IMR-90 (cell line): ENCODE measurements at regions not wholly inside any gene's neighbourhood (a gene's known extent, or its start where the extent isn't known, plus 50 kb on each side); places are given as distances from the start of the nearest gene placed in this dataset.
A peak's percentile ranks its signal among the peaks of the same experiment; 100 is the strongest.

ENCODE experiments used
- ATAC-seq: fragments of 200-7000 bp; cut with Tn5 transposase; 2 replicates; pipeline ENCODE4 v1.9.1; 2020; ENCODE audit warnings: low read depth, mild to moderate bottlenecking, moderate library complexity
- BruUV-seq: library from RNA; stranded (reverse); fragments of 400-500 nt; replicated peaks from 2 replicates; lab custom pipeline; 2021; lab: Mats Ljungman, UMichigan
- CTCF ChIA-PET: fragments of 300-600 bp; formaldehyde crosslinking; extraction: SDS; loops from one replicate; lab custom pipeline; 2021; ENCODE audit warnings: antibody characterized with exemption; lab: Yijun Ruan, JAX
- POLR2A ChIA-PET: fragments of 300-600 bp; sonication (Branson Sonifier 250); formaldehyde crosslinking; loops from one replicate; lab custom pipeline; 2022; ENCODE audit warnings: antibody characterized with exemption; ENCODE audit not compliant: unreplicated experiment; lab: Charles Lee
- DNase-seq: peaks from one replicate; pipeline ENCODE4 v3.0.0; 2013
- H2AFZ ChIP-seq: replicated peaks from 2 replicates; pipeline ENCODE3; 2013; ENCODE audit warnings: low read length, mild to moderate bottlenecking; ENCODE audit not compliant: poor library complexity
- H2AK5ac ChIP-seq: 2 replicates; pipeline ENCODE4 v1.6.1; 2013; ENCODE audit warnings: low read depth, low read length, inconsistent platforms
- H2AK9ac ChIP-seq: replicated peaks from 2 replicates; pipeline ENCODE3; 2013; ENCODE audit warnings: mild to moderate bottlenecking, low read depth, low read length, moderate library complexity; ENCODE audit not compliant: poor library complexity
- H2BK120ac ChIP-seq: 2 replicates; pipeline ENCODE4 v1.6.1; 2013; ENCODE audit warnings: low read depth, low read length, inconsistent platforms
- H2BK15ac ChIP-seq: 3 replicates; pipeline ENCODE4 v1.6.1; 2013; ENCODE audit warnings: low read depth, low read length, inconsistent platforms
- H2BK20ac ChIP-seq: 2 replicates; pipeline ENCODE4 v1.6.1; 2013; ENCODE audit warnings: low read depth, mild to moderate bottlenecking, inconsistent platforms, low read length, moderate library complexity
- H2BK5ac ChIP-seq: 2 replicates; pipeline ENCODE4 v1.6.1; 2013; ENCODE audit warnings: mild to moderate bottlenecking, low read depth, low read length, inconsistent platforms; ENCODE audit not compliant: poor library complexity, severe bottlenecking
- H3K14ac ChIP-seq: replicated peaks from 2 replicates; pipeline ENCODE4 v1.6.1; 2013; ENCODE audit warnings: low read depth, low read length, inconsistent platforms
- H3K18ac ChIP-seq: 2 replicates; pipeline ENCODE4 v1.6.1; 2013; ENCODE audit warnings: low read depth, low read length, control low read depth
- H3K23ac ChIP-seq: 2 replicates; pipeline ENCODE4 v1.6.1; 2013; ENCODE audit warnings: low read depth, low read length, inconsistent platforms
- H3K27ac ChIP-seq: 2 replicates; pipeline ENCODE4 v1.5.1; 2013; ENCODE audit warnings: mild to moderate bottlenecking, control low read depth, low read length; ENCODE audit not compliant: insufficient read depth
- H3K27me3 ChIP-seq: 2 replicates; pipeline ENCODE4 v1.6.1; 2013; ENCODE audit warnings: low read length; ENCODE audit not compliant: control insufficient read depth, insufficient read depth
- H3K36me3 ChIP-seq: 2 replicates; pipeline ENCODE4 v1.6.1; 2013; ENCODE audit warnings: low read length, mixed read lengths; ENCODE audit not compliant: control insufficient read depth, insufficient read depth
- H3K4ac ChIP-seq: 2 replicates; pipeline ENCODE4 v1.6.1; 2013; ENCODE audit warnings: low read depth, low read length, inconsistent platforms
- H3K4me1 ChIP-seq: 2 replicates; pipeline ENCODE4 v1.6.1; 2013; ENCODE audit warnings: low read length, mixed read lengths; ENCODE audit not compliant: control insufficient read depth, insufficient read depth
- H3K4me2 ChIP-seq: 2 replicates; pipeline ENCODE4 v1.6.1; 2013; ENCODE audit warnings: low read depth, mild to moderate bottlenecking, control low read depth, low read length, moderate library complexity
- H3K4me3 ChIP-seq: 2 replicates; pipeline ENCODE4 v1.5.1; 2013; ENCODE audit warnings: low read depth, mild to moderate bottlenecking, control low read depth, low read length, moderate library complexity; ENCODE audit not compliant: insufficient read depth
- H3K56ac ChIP-seq: 2 replicates; pipeline ENCODE4 v1.6.1; 2013; ENCODE audit warnings: low read length, inconsistent platforms; ENCODE audit not compliant: insufficient read depth; ENCODE audit errors: extremely low read depth
- H3K79me1 ChIP-seq, 2 experiments: 2 replicates each; pipeline ENCODE4 v1.6.1; 2013; ENCODE audit warnings: low read length in 2 of 2, inconsistent platforms in 1 of 2, low read depth in 1 of 2
- H3K9ac ChIP-seq: 2 replicates; pipeline ENCODE4 v1.6.1; 2013; ENCODE audit warnings: low read depth, low read length, control low read depth
- H3K9me1 ChIP-seq: 2 replicates; pipeline ENCODE4 v1.6.1; 2013; ENCODE audit warnings: low read length, inconsistent platforms; ENCODE audit not compliant: insufficient read depth
- H3K9me3 ChIP-seq: 2 replicates; pipeline ENCODE4 v1.6.1; 2013; ENCODE audit warnings: low read length; ENCODE audit not compliant: control insufficient read depth, insufficient read depth
- H4K20me1 ChIP-seq: 2 replicates; pipeline ENCODE4 v1.6.1; 2013; ENCODE audit warnings: low read length, inconsistent platforms; ENCODE audit not compliant: insufficient read depth
- H4K5ac ChIP-seq: 2 replicates; pipeline ENCODE4 v1.6.1; 2013; ENCODE audit warnings: mild to moderate bottlenecking, low read depth, low read length, control low read depth
- H4K8ac ChIP-seq, 2 experiments: 2 replicates each; pipeline ENCODE4 v1.6.1; 2013; ENCODE audit warnings: low read depth in 2 of 2, low read length in 2 of 2, control low read depth in 1 of 2, inconsistent platforms in 1 of 2
- H4K91ac ChIP-seq: 2 replicates; pipeline ENCODE4 v1.6.1; 2013; ENCODE audit warnings: low read depth, low read length, inconsistent platforms; ENCODE audit not compliant: insufficient read depth
- BHLHE40 ChIP-seq: fragments of 150-350 bp; IDR thresholded peaks from 2 replicates; pipeline ENCODE4 v1.6.1; 2016; ENCODE audit warnings: mild to moderate bottlenecking, low read depth, low read length
- CEBPB ChIP-seq: IDR thresholded peaks from 2 replicates; pipeline ENCODE4 v1.6.1; 2012; ENCODE audit warnings: low read depth, low read length, improper control_type of control experiment
- CHD1 ChIP-seq: IDR thresholded peaks from 2 replicates; pipeline ENCODE4 v1.6.1; 2012; ENCODE audit warnings: low read depth, low read length, improper control_type of control experiment
- FOS ChIP-seq: fragments of 150-350 bp; IDR thresholded peaks from 2 replicates; pipeline ENCODE4 v1.6.1; 2016; ENCODE audit warnings: low read depth, low read length
- MAZ ChIP-seq: IDR thresholded peaks from 2 replicates; pipeline ENCODE4 v1.6.1; 2012; ENCODE audit warnings: low read depth, mild to moderate bottlenecking, low read length, improper control_type of control experiment, moderate library complexity, borderline replicate concordance
- MXI1 ChIP-seq: IDR thresholded peaks from 2 replicates; pipeline ENCODE4 v1.6.1; 2012; ENCODE audit warnings: low read depth, mild to moderate bottlenecking, low read length, moderate library complexity, borderline replicate concordance
- NFE2L2 ChIP-seq: fragments of 150-350 bp; IDR thresholded peaks from 2 replicates; pipeline ENCODE4 v1.6.1; 2016; ENCODE audit warnings: low read depth, mild to moderate bottlenecking, low read length
- POLR2A ChIP-seq: IDR thresholded peaks from 2 replicates; pipeline ENCODE4 v1.6.1; 2012; ENCODE audit warnings: mild to moderate bottlenecking, low read depth, low read length
- RAD21 ChIP-seq: IDR thresholded peaks from 2 replicates; pipeline ENCODE4 v1.6.1; 2012; ENCODE audit warnings: low read length, improper control_type of control experiment
- RCOR1 ChIP-seq: IDR thresholded peaks from 2 replicates; pipeline ENCODE4 v1.6.1; 2012; ENCODE audit warnings: mild to moderate bottlenecking, low read length, improper control_type of control experiment; ENCODE audit not compliant: insufficient replicate concordance
- RFX5 ChIP-seq: IDR thresholded peaks from 2 replicates; pipeline ENCODE4 v1.8.0; 2012; ENCODE audit warnings: low read depth, mild to moderate bottlenecking, low read length, moderate library complexity
- SMC3 ChIP-seq: fragments of 150-350 bp; IDR thresholded peaks from 2 replicates; pipeline ENCODE4 v1.6.1; 2016; ENCODE audit warnings: low read depth, mild to moderate bottlenecking, antibody characterized with exemption, low read length, moderate library complexity
- WGBS, 2 experiments: methylation state at CpG; one replicate each; pipeline versions ENCODE4 v1.1.5 to v1.1.7; 2013; ENCODE audit warnings: missing lambda C conversion rate in 2 of 2; ENCODE audit not compliant: insufficient read length in 1 of 2; ENCODE audit errors: extremely low coverage in 2 of 2; 5-methylcytosine and 5-hydroxymethylcytosine counted together
- dilution Hi-C: fragments of 300-500 bp; cut with HindIII; formaldehyde crosslinking; loops from one replicate; pipeline ENCODE4 v1.14.3; 2018; ENCODE audit warnings: low sequenced_read_pairs; ENCODE audit not compliant: unreplicated experiment
- in situ Hi-C: fragments of 300-500 bp; cut with MboI; formaldehyde crosslinking; loops from 3 replicates; pipeline ENCODE4 v1.14.3; 2019; ENCODE audit warnings: low sequenced_read_pairs, inconsistent platforms, mixed read lengths
- intact Hi-C: fragments of 100-400 bp; cut with micrococcal nuclease; formaldehyde crosslinking; loops from 2 replicates; pipeline ENCODE4 v1.10.0; 2022
- TF ChIP-seq, protein P1 (sequence below): fragments of 150-350 bp; IDR thresholded peaks from 2 replicates; pipeline ENCODE4 v1.6.1; 2017; ENCODE audit warnings: mild to moderate bottlenecking, antibody characterized with exemption, low read length, low read depth
- TF ChIP-seq, protein P2 (sequence below): fragments of 150-350 bp; IDR thresholded peaks from 2 replicates; pipeline ENCODE4 v1.6.1; 2016; ENCODE audit warnings: low read depth, mild to moderate bottlenecking, low read length, moderate library complexity, borderline replicate concordance
- TF ChIP-seq, protein P3 (sequence below): conservative IDR thresholded peaks from 2 replicates; pipeline ENCODE4 v1.5.1; 2012; ENCODE audit warnings: mild to moderate bottlenecking, low read depth, low read length, improper control_type of control experiment

- Histone ChIP-seq H3K18ac (peak overlapping the region; percentile 26; the same call in 1 of the 2 replicates), H3K4me2 (no peak overlapping the region), H2AK5ac (peak overlapping the region; percentile 81), H3K4me1 (peaks cover 41% of the 10 kb centered on the region), H2AK9ac (peak overlapping the region; percentile 93), H3K27me3 (no peaks in the 10 kb centered on the region), H3K79me1 (peaks cover 26 to 75% of the 10 kb centered on the region in 2 experiments), H3K4ac (peak overlapping the region; percentile 71), H3K27ac (peak overlapping the region; percentile 58), H4K8ac (peak overlapping the region; percentile 17 to 83; a peak in 3 of 4 replicates), H2BK20ac (peak overlapping the region; percentile 51; the same call in 1 of the 2 replicates), H2BK15ac (peak overlapping the region; percentile 47; the same call in 1 of the 3 replicates), H3K4me3 (no peak overlapping the region), H3K56ac (0 out of 2 replicates have a peak overlapping the region, but pooled peaks have one; percentile 30), H3K9me1 (peaks cover 22% of the 10 kb centered on the region), H3K36me3 (no peaks in the 10 kb centered on the region), H3K23ac (peak overlapping the region; percentile 13; the same call in 1 of the 2 replicates), H2BK5ac (peak overlapping the region; percentile 68), H2BK120ac (peak overlapping the region; percentile 78), H2AFZ (peak overlapping the region; percentile 89), H3K14ac (peak overlapping the region; percentile 72), H4K20me1 (no peaks in the 10 kb centered on the region), H4K91ac (peak overlapping the region; percentile 82), H3K9ac (0 out of 2 replicates have a peak overlapping the region, but pooled peaks have one; percentile 0), H4K5ac (peak overlapping the region; percentile 38; the same call in 1 of the 2 replicates), H3K9me3 (no peaks in the 10 kb centered on the region)
- 69% methylated on average over 7 of the region's 16 CpGs; no CpG with 5 or more reads in 1 of the 2 experiments for WGBS, 2 experiments
- CTCF ChIA-PET = no interaction called here
- peak; percentile 15 for ATAC-seq
- no TSS peak for BruUV-seq
- POLR2A ChIA-PET = no interaction called here
- intact Hi-C loops = no loop called here
- in situ Hi-C loops = no loop called here
- no peak for DNase-seq
- dilution Hi-C loops = no loop called here
- TF ChIP-seq BHLHE40 (no peak), RAD21 (no peak), SMC3 (no peak), MXI1 (no peak), CHD1 (no peak), FOS (no peak), POLR2A (no peak), MAZ (no peak), NFE2L2 (no peak), RFX5 (no peak), RCOR1 (no peak), CEBPB (no peak)
- TF ChIP-seq, protein P1, sequence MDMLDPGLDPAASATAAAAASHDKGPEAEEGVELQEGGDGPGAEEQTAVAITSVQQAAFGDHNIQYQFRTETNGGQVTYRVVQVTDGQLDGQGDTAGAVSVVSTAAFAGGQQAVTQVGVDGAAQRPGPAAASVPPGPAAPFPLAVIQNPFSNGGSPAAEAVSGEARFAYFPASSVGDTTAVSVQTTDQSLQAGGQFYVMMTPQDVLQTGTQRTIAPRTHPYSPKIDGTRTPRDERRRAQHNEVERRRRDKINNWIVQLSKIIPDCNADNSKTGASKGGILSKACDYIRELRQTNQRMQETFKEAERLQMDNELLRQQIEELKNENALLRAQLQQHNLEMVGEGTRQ = no peak
- TF ChIP-seq, protein P2, sequence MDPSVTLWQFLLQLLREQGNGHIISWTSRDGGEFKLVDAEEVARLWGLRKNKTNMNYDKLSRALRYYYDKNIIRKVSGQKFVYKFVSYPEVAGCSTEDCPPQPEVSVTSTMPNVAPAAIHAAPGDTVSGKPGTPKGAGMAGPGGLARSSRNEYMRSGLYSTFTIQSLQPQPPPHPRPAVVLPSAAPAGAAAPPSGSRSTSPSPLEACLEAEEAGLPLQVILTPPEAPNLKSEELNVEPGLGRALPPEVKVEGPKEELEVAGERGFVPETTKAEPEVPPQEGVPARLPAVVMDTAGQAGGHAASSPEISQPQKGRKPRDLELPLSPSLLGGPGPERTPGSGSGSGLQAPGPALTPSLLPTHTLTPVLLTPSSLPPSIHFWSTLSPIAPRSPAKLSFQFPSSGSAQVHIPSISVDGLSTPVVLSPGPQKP = no peak
- TF ChIP-seq, protein P3, sequence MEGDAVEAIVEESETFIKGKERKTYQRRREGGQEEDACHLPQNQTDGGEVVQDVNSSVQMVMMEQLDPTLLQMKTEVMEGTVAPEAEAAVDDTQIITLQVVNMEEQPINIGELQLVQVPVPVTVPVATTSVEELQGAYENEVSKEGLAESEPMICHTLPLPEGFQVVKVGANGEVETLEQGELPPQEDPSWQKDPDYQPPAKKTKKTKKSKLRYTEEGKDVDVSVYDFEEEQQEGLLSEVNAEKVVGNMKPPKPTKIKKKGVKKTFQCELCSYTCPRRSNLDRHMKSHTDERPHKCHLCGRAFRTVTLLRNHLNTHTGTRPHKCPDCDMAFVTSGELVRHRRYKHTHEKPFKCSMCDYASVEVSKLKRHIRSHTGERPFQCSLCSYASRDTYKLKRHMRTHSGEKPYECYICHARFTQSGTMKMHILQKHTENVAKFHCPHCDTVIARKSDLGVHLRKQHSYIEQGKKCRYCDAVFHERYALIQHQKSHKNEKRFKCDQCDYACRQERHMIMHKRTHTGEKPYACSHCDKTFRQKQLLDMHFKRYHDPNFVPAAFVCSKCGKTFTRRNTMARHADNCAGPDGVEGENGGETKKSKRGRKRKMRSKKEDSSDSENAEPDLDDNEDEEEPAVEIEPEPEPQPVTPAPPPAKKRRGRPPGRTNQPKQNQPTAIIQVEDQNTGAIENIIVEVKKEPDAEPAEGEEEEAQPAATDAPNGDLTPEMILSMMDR = no peak
Observed at GRCh38 chr17:77315551-77316190, 174.9 kb downstream of the SEC14L1 start.
